C4-2B (cell line): ENCODE measurements at regions not wholly inside any gene's neighbourhood (a gene's known extent, or its start where the extent isn't known, plus 50 kb on each side); places are given as distances from the start of the nearest gene placed in this dataset.

Source experiments
- ZFX ChIP-seq: fragments of 450-650 bp; IDR thresholded peaks from 2 replicates; pipeline ENCODE4 v1.6.1; 2017
- TF ChIP-seq, protein P1 (sequence below): fragments of 450-650 bp; conservative IDR thresholded peaks from 2 replicates; pipeline ENCODE4 v1.5.1; 2017; ENCODE audit warnings: mild to moderate bottlenecking

DNA sequence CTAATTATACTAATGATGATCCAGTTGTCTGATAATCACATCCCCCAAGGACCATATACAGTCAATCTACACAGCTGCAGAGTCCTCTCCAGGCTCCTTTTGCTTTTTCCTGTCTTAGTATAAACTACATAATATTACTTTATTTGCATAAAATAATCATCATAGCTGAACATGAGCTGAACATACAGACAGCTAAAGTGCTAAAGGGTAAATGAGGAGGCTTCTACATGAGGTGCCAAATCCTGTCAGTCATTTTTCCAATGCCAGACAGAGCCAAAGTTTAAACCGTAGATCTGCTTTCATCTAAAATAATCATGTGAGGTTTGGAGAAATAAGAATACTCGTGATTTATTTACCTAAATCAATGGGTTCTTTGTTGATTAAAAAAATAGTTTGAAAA, 1530.1 kb upstream of the PABPC4L start:
- TF ChIP-seq, protein P1, sequence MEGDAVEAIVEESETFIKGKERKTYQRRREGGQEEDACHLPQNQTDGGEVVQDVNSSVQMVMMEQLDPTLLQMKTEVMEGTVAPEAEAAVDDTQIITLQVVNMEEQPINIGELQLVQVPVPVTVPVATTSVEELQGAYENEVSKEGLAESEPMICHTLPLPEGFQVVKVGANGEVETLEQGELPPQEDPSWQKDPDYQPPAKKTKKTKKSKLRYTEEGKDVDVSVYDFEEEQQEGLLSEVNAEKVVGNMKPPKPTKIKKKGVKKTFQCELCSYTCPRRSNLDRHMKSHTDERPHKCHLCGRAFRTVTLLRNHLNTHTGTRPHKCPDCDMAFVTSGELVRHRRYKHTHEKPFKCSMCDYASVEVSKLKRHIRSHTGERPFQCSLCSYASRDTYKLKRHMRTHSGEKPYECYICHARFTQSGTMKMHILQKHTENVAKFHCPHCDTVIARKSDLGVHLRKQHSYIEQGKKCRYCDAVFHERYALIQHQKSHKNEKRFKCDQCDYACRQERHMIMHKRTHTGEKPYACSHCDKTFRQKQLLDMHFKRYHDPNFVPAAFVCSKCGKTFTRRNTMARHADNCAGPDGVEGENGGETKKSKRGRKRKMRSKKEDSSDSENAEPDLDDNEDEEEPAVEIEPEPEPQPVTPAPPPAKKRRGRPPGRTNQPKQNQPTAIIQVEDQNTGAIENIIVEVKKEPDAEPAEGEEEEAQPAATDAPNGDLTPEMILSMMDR = no peak
- TF ChIP-seq ZFX = no peak
